ENCODE measurements at regions not wholly inside any gene's neighbourhood (a gene's known extent, or its start where the extent isn't known, plus 50 kb on each side); places are given as distances from the start of the nearest gene placed in this dataset.
A peak's percentile ranks its signal among the peaks of the same experiment; 100 is the strongest.

DNA sequence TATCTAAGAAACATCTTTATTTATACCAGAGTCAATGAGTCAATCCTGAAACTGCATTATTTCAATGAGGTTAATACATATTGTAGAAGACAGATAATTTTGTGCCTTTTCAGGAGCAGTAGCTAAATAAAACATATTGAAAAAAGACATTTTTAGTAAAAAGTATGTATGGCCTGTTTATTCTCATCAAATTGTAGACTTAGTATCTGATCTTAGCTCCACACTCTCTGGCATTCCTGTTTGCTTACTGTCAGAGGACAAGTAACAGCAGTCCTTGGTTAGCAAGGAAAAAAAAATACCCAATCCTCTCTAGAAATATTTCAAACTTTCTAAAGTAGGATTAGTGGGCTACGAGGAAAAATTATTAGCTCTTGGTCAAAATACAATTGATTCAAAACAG, 50.5 kb upstream of the GUCY1A1 start:
- DNase-seq, result no peak

DNA sequence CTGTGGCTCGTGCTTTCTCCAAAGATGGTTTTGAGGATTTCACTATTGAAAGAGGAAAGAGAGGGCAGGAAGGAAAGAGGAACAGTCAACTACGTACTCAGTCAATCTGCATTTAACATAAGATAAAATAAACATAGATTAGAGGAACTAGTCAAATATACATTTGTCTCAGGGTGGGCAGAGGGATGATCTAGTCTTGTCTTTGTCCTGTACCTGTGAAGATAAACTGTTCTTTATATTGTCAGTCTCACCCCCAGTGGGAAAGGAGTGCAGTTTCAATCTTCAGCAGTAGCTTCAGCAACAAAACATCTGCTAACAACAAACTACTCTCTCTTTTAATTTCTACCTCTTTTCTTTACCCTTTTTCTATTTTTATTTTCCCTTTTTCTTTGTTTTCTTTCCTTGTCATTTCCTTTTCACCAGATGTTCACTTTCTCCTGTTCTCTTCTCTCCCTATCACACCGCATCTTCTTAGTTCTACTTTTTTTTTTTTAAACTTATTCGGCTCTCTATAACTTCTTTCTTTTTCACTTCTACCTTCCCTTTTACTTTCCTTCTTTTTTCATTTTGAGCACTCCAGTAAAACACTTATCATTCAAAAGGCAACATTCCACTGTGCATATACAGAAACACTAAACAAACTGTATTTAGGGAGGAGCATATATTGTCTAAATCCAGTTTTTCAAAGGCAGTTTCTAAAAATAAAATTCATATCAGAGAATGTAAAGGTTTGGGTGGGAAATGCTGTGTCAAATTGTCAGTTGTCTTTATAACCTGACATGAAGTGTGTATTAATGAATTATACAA, 51.4 kb upstream of the GUCY1A1 start:
- no peak for DNase-seq

DNA sequence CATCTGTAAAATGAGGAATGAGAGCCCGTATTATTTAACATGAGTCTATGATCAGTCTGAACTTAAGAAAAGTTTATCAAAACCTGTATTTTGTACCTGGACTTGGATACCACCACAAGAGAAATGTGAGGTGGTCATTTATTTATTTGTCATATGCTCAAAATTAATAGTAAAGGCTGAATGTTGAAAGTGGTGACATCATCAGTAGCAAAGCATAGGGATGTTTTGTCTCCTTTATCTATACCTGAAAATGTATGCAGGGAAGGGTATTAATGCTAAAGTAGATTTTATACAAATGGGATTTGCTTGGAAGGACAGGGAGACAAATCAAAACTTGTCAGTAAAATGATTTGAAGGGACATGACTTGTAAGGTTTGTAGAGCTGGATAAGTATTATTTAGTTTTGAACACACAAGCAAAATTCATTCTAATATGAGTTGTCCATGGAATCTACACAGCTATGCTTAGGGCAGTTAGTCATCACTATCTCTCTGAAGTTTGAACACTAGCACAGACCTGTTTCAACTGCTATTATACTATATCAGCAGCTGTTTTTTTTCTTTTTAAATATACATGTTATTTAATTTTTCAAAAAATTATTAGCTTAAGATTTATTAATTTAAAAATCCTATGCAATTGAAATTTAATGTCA, 52.4 kb upstream of the GUCY1A1 start:
- no peak for DNase-seq

DNA sequence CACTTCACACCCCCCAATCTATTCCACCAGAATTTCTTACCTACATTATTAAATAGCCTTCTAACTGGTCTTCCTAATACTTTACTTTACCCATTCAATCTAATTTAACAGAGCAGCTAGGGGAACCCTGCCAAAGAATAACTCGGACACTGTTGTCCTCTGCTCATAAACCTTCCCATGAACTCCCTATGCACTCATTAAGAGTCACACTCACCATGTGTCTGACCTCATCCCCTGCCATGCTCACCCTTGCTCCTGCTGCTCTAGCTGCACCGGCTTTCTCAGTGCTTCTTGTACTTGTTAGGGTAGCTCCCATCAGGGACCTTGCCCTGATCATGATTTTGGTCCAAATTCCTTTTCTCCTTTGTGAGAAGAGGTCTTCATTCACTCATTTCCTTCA, 54.6 kb upstream of the GUCY1A1 start:
- no peak for DNase-seq

DNA sequence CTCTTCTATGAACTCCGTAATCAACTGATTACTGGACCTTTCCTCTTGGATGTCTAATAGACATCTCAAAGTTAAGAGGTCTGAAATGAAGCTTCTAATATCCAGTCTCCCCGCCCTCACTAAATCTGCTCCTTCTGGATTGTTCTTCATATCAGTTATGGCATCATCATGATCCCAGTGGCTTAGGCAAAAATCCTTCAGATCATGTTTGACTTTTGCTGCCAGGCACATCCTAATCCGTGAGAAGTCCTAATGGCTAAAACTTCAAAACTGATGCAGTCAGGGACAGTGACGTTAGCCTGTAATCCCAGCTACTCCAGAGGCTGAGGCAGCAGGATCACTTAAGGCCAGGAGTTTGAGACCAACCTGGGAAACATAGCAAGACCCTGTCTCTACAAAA, 55.1 kb upstream of the GUCY1A1 start:
- no peak for DNase-seq

DNA sequence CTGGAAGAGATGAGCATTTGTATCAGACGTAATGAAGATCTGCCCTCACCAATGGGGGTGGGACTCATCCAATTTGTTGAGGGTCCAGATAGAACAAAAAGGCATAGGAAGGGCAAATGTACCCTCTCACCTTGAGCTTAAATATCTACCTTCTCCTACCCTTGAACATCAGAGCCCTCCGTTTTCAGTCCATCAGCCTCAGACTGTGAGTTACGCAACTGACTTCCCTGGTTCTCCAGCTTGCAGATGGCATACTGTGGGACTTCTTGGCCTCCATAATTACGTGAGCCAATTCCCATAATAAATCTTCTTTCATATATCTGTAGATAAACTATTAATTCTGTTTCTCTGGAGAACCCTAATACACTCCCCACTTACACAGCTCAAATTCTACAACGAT, 56.5 kb upstream of the GUCY1A1 start:
- DNase-seq, result no peak

DNA sequence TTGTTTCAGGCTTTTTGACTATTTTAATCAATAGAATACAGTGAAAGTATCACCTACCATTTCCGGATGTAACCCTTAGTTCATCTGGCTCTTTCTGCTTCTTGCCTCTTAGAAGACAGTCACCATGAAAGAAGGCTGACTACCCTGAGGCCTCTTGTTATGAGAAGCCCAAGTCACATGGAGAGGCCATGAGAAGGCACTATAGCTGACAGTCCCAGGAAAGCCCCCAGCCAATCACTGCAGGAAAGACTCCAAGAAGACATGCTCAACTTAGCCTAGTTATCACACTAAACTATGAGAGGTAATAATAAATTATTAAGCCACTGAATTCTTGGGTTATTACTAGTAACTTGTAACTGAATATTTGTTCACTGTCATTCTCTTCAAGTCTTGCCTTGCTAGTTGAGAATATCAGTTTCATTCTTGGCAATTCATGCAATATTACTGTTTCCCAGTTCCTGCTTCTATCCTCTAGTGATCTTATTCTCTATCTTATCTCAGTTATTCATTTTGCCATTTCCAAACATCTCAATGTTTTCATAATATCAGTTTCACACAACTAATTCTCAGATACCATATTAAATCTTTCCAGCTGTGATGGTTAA, 57.1 kb upstream of the GUCY1A1 start:
- no peak for DNase-seq

DNA sequence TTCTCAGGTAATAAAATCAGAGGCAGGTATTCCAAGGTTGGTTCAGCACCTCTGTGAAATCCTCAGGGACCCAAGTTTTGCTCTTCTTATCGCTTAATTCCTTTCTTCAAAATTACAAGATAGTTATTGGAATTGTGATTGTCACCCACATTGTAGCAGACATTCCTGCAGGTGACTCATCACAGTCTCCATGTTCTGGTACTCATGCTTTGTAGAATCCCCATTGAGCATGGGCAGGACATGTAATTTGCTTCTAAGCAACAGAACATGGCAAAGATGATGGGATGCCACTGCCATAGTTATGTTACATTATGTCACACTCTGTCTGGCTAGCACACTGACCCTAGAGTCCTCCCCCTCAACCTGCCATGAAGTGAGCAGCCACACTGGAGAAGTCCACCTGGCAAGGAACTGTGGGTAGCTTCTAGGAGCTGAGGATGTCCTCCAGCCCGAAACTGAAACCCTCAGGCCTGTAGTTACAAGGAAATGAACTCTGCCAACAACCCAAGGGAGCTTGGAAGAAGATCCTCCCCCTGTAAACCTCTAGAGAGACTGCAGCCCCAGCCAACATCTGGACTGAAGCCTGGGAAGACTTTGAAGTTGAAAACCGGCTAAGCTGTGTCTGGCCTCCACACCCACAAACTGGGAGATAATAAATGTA, 58.3 kb upstream of the GUCY1A1 start:
- DNase-seq, result no peak

DNA sequence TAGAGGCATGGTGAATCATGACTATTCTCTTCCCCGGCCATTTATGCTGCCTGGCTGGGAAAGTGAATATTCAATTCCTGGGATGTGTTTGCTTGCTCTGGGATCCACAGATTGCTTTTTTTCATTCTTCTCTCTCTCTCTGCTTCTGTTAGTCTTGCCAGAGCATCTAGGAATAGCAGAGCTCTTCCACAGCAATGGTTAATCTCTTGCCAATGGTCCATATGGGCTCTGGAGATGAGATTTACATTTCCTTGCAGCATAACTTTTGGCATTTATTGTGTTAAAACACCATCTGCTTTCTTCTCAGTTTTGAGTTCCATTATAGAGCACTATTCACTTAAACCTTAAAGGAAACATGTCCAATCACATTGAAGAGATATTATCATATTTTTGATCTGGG, 59.2 kb upstream of the GUCY1A1 start:
- peak; percentile 3 for DNase-seq

DNA sequence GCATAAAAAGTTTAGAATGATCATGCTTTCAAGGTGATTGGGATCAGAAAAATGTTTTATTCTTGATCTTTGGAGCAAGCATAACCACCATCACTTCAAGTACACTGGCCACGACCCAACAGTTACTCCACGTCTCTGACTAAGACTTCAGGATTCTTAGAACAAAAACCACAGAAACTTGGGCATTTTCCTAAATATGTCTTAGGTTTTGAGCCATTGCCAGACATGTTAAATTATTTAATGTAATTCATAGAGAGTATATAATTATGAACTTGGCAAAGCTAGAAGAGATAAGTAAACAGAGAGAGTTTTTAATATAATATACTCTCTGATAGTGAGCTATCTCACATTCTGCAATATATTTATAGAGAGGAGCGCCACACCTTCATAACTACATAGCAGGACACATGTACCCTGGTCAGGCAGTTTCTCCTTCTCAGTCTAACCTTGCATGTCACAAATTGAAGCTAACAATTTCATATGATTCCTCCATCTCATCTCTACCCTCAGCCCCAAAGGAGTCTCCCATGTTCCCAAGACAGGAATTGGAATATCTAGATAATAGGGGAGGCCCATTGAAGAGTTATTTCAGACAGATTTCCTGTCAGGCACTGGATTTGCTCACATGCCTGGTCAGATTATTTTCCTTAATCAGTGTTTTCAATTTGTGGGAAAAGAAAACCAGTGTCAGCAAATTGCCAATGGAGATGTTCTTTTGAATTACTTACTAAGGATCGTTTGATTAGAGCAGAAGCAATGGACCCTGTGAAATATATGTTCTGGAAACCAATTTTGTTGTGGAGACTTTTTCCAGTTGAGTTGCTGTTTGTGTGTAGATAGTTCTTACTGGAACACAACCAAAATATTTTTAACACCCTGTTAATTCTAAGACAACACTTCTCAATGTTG, 61.7 kb upstream of the GUCY1A1 start:
- no peak for DNase-seq

DNA sequence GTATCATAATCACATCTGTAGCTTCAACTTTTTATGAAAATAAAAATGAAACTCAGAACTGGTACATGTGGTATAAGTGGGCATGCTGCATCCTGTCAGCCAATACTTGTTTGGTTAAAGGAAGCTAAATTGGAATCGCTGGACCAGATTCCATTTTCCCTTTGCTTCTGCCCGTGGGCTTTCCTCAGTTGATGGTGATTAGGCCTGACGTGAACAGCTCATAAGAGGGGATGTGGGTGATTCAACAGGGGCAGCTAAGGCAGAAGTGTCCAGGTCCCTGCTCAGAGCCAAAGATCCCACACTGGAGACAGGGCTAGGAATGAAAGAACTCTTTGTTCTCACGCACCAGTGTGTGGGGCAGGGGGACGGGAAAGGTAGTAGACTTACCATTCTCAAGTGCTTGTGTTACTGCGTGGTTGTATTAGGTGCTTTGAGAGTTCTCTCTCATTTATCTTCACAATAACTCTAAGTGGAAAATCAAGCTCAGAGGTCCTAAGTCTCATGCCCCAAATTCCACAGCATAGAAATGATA, 63.2 kb upstream of the GUCY1A1 start:
- no peak for DNase-seq

DNA sequence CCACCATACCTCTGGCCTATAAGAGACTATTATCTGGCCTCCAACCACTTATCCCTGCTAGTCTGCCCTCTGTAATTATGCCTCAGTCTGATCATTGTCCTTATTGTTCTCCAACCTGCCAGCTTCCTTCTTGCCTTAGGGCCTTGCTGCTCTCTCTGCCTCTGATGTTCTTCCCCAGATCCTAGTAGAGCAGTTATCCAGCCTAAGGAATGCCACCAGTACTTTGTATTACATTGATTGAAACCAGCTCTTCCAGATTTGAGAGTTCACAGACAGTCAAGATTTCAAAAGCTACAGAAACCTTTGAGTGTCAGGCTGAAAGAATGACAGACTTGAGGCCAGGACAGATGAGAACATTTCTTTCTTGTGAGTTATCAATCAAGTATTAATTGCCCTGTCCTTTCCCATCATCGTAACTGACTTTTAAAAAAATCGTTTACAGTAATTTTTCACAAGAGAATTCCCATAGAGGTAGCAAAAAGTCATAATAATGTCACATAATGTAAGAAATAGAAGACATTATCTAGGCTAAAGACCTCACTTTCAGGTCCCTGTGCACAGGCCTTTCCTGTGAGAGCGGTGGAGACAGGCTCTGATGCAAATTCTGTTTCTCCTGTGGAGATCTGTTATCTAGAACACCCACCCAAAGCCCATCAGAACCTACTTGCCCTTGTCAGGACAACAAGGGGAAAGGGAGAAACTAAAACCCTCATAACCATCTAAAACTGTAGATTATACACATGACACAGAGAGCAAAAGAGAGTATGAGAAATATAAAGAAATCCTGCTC, 64.1 kb upstream of the GUCY1A1 start:
- DNase-seq, result no peak

DNA sequence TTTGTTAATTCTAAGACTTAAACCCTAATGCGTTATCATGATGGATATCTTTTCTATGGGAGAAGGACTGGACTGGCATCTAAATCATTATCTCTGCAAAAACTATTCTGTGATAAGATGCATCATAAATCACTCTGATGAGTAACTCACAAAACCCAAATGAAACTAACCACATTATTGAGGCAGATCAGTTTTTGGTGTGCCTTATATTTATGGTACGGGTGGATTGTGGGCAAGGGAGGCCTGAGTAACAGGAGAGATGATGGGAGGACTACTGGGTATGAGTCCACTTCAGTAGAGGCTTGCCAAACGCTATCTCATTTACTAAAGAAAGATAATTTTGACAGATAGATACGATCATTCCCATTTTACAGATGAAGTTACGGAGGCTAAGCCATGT, 66.4 kb upstream of the GUCY1A1 start:
- no peak for DNase-seq

DNA sequence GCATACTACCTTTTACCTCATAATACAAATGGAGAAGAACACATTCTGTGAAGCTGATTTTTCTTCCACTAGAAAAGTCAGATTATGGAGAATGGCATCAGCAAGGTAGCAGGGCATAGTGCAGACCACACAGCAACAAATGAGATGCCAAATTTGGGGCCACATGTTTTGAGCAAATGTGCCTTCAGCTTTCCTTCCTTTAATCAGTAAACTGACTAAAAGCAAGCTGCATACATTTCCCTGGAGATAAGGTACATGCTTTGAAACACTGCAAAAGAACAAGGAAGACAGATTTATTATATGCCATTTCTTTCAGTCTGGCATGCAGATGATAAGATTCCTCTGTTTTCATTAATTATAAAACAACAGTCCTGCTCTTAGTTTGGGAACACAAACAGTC, 67.1 kb upstream of the GUCY1A1 start:
- no peak for DNase-seq

DNA sequence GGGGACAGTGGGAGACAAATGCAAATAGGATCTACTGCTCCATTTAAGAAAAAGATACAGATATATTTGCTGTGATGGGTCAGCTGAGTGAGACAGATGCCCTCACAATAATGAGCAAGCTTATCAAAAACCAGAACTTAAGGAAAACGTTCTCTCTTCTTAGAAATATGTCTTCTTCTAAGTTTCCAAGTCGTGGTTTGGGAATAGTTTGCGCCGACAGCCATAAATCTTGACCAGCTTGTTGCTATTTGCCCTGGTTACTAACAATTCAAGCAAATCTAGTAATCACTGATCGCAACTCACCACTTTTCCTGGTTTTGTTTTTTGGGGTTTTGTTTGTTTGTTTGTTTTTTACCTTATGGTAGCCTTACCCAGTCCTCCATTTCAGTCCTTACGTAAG, 67.6 kb upstream of the GUCY1A1 start:
- no peak for DNase-seq

DNA sequence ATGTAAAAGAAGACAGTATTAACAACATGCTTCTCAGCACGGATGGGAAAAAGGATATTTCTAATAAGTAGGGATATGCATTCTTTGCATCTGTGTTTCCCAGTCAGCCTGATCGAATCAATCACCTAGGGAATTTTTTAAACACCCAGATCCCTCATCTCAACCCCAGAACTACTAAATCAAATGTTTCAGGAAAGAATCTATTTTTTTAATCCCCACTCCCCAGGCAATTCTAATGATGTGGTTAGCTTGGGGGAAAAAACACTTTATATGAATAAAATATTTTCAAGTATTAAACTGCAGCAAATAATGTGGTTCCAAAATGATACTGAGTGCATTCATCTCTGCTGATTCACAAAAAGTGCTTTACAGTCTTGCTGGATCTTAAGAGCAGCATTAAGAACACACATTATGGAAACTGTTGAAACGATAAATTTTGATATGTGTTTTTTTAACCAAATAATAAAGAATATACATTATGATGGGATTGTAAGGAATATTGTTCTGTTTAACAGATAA, 68.7 kb upstream of the GUCY1A1 start:
- DNase-seq, result no peak

DNA sequence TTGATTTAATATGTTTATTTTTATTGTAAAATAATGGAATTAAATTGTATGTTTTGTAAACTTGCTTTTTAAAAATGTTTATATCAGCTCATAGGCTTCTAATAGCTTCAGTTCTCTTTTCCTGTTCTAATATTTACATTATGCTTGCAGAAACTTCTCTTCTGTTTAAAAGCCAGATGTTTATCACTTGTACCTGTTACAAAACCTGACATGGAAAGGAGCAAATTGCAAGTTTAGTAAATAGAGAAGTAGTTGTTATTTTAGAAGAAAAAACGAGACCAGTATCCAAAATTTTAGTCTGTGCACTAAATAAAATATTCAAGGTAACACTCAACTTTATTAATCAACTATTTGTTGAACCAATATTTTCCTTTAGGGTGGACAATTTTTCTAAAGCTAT, 69.4 kb upstream of the GUCY1A1 start:
- no peak for DNase-seq

DNA sequence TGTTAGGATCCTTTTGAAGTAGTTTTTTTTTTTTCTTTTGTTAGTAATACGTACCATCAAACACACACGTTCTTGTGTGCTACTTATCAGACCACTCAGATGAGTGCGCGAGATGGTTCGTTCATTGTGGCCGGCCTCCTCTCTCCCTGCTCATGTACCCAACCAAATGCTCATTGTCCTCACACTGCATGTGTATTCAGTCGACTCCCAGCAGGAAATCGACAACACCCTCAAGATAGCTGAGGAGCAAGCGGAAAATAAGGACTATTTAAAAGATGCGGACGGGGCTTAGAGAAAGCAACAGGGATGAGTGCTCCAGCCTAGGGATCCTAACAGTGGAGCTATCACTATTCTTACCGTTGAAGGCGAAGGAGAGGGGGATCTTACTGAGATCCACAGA, 72.9 kb upstream of the GUCY1A1 start:
- DNase-seq, result no peak

DNA sequence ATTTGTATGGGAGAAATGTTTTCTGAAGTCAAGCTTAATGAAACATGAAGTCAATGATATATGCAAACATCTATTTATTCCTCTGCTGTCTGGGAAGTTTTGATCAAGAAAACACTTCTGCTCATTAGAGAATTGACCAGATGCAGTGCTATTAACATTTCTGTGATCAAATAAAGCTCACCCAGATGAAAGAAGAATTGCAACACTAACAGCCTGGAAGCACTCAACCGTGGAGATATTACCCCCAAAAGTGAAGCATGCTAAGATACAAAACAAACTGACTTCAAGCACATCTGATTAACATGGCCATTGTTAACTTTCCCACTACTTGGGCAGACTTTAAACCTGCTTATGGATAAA, 73.7 kb upstream of the GUCY1A1 start:
- DNase-seq, result peak; percentile 18

DNA sequence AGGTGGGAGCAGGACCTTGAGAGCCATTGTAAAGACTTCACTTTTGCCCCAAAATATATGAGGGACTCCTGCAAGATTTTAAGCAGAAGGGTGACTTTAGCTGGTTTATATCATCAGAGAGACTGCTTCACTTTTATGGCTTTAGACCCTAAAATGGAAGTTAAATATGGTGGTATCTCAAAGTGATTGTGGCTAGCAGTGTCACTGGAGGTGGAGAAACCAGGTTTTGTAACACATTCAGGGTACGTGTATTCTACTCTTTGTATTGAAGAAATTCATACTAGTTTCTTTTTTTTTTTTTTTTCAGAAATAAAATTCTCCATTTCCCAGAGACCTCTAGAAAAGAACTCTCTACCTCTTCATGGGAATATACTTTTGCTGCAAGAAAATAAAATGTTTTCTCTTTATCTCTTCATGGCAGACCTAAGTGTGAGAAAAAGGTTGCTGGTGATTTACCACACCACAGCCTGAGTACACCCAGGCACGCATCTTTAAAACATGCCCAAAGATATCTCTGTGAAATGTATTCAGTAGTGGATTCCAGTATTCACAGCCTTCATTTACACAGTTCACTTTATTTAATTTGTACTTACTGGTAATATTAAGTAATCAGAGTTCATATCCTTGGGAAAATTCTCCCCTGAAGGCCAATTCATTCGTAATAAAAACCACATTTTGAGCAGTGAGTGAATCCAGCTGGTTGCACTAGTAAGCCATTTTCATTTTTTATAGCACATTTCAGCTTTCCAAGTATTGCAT, 74.3 kb upstream of the GUCY1A1 start:
- DNase-seq, result no peak

DNA sequence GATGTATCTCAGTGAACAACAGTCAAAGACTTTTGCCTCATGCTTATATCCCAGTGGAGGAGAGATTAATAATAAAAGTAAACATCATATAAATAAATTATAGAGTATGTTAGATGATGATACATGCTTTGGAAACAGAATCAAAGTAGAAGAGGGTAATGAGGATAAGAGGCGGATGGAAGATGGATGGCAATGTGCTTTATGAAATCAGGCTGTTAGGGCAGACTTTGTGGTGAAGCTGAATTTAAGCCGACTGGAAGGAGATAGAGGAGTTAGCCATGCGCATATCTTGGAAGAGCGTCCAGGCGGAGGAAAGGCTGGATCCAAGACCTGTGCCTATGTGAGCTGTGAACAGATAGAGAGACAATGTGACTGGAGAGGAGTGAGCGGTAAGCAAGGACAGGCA, 74.9 kb upstream of the GUCY1A1 start:
- DNase-seq, result no peak
